Progenitor cell of endocrine pancreas (in vitro differentiated cells): ENCODE measurements at regions not wholly inside any gene's neighbourhood (a gene's known extent, or its start where the extent isn't known, plus 50 kb on each side); places are given as distances from the start of the nearest gene placed in this dataset.

ENCODE experiments used
- DNase-seq: peaks from one replicate; pipeline ENCODE4 v3.0.0; 2021; ENCODE audit warnings: low spot score; ENCODE audit not compliant: unreplicated experiment
- H3K27ac Mint-ChIP-seq: 2 replicates; pipeline ENCODE4 v1.8.0; 2021; ENCODE audit warnings: mild to moderate bottlenecking, moderate library complexity, mixed read lengths
- H3K27me3 Mint-ChIP-seq: 2 replicates; pipeline ENCODE4 v1.8.0; 2021; ENCODE audit warnings: mixed read lengths
- H3K36me3 Mint-ChIP-seq: 2 replicates; pipeline ENCODE4 v1.8.0; 2022; ENCODE audit warnings: mixed read lengths; ENCODE audit not compliant: insufficient read depth
- H3K4me1 Mint-ChIP-seq: 2 replicates; pipeline ENCODE4 v1.8.0; 2021; ENCODE audit warnings: low read depth, mixed read lengths
- H3K4me3 Mint-ChIP-seq: 2 replicates; pipeline ENCODE4 v1.8.0; 2021; ENCODE audit warnings: low read depth, mild to moderate bottlenecking, moderate library complexity, mixed read lengths
- H3K9me3 Mint-ChIP-seq: 2 replicates; pipeline ENCODE4 v1.8.0; 2021; ENCODE audit warnings: low read depth, mixed read lengths
- TF ChIP-seq, protein P1 (sequence below): fragments of 200-600 bp; sonication (generic); IDR thresholded peaks from one replicate; pipeline ENCODE4 v1.5.0; 2021; ENCODE audit warnings: antibody characterized with exemption, mild to moderate bottlenecking; ENCODE audit not compliant: unreplicated experiment

DNA sequence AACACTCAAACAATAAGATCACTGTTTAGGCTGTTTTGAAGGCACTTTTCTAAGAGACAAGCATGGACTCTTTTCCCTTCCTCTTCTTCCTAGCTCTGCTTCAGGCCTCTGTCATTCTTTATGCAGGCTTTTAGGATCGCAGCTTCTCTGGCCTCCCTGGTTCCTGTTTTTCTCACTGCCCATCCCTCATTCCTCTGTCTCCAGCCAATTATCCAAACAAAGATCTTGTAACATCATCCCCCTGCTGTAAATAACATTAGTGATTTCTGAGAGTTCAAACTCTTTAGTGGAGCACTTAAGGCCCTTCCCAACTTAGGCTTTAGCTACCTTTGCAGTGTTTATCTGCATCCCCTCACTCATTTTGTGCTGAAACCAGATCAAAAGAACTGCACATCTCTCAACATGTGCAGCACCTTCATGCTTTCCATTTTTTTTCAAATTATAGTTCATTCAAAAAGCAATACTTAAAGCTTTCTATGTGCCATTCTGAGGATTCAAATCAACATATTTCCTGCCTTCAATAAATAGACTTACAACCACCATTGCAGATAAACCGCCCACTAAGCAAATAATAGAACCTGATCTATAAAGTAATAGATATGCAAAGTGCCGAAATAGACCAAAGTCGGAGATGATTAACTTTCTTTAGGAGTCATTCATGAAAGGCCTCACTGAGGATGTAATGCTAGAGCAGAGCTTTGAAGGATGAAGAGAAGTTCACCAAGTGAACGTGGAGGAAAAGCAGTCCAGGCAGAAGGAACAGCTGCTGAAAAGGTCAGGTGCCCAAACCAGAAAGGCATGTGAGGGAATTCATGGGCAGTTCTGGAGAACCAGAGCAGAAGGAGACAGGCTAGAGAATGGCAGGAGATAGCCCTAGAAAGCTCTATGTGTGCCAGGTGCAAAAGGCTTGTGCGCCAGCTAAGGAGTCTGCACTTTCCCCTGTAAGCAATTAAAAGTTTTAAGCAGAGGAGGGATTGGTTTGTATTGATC lies 95.8 kb upstream of the ZNF366 start:
- DNase-seq, result no peak
- H3K27me3 Mint-ChIP-seq, result peaks cover 16% of the 10 kb centered on the region
- no peak overlapping the region for H3K27ac Mint-ChIP-seq
- TF ChIP-seq, protein P1, sequence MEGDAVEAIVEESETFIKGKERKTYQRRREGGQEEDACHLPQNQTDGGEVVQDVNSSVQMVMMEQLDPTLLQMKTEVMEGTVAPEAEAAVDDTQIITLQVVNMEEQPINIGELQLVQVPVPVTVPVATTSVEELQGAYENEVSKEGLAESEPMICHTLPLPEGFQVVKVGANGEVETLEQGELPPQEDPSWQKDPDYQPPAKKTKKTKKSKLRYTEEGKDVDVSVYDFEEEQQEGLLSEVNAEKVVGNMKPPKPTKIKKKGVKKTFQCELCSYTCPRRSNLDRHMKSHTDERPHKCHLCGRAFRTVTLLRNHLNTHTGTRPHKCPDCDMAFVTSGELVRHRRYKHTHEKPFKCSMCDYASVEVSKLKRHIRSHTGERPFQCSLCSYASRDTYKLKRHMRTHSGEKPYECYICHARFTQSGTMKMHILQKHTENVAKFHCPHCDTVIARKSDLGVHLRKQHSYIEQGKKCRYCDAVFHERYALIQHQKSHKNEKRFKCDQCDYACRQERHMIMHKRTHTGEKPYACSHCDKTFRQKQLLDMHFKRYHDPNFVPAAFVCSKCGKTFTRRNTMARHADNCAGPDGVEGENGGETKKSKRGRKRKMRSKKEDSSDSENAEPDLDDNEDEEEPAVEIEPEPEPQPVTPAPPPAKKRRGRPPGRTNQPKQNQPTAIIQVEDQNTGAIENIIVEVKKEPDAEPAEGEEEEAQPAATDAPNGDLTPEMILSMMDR, result no peak
- H3K9me3 Mint-ChIP-seq, result peaks cover 9% of the 10 kb centered on the region
- H3K4me1 Mint-ChIP-seq, result peaks cover 9% of the 10 kb centered on the region
- no peak overlapping the region for H3K4me3 Mint-ChIP-seq
- peaks cover 2% of the 10 kb centered on the region for H3K36me3 Mint-ChIP-seq

DNA sequence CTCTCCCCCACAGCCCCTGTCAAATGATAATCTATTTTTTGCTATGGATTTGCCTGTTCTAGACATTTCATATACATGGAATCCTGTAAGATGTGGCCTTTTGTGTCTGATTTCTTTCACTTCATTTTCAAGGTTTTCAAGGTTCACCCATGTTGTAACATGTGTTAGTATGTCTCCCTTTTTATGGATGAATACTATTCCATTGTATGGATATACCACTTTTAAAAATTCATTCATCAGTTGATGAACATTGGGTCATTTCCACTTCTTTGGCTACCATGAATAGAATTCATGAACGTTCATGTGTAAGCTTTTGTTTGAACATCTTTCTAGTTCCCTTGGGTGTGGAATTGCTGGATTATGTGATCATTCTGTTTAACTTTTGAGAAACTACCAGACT lies 94.7 kb upstream of the ZNF366 start:
- peaks cover 13% of the 10 kb centered on the region for H3K27me3 Mint-ChIP-seq
- peaks cover 10% of the 10 kb centered on the region for H3K9me3 Mint-ChIP-seq

DNA sequence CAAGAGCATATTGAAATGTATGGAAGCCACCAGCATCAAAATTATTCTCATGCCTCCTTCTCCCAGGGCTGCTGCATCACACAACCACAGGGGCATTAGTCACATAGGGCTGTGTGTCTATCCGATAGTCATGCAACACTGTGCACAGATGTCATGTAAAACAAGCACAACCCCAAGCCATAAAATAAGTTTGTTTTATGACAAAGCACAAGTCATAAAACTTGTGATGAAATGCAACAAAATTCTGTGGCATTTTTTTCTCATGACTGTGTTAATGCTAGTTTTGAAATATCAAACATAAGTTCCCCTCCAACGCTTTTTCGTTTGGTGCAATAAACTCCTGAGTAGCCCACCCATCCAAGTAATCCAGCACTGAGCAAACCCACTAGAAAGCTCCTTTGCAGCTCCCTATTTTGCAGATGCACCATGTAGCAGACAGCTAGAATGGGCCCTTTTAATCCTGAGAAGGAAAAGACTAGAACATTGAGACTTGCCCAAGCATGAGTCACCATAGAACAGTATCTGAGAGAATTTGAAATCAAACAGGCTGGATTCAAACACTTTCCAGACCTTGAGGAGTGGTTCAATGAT lies 93.3 kb upstream of the ZNF366 start:
- peaks cover 10% of the 10 kb centered on the region for H3K9me3 Mint-ChIP-seq
- H3K27ac Mint-ChIP-seq, result no peak overlapping the region
- TF ChIP-seq, protein P1, result no peak
- H3K27me3 Mint-ChIP-seq, result peaks cover 13% of the 10 kb centered on the region
- H3K4me3 Mint-ChIP-seq, result no peak overlapping the region
- H3K4me1 Mint-ChIP-seq, result peaks cover 21% of the 10 kb centered on the region
- DNase-seq, result no peak
- H3K36me3 Mint-ChIP-seq, result peaks cover 2% of the 10 kb centered on the region

More for the DNA sequence above, 94.7 kb upstream of the ZNF366 start:
- DNase-seq, result no peak
- peaks cover 18% of the 10 kb centered on the region for H3K4me1 Mint-ChIP-seq
- TF ChIP-seq, protein P1, result no peak
- H3K36me3 Mint-ChIP-seq, result peaks cover 2% of the 10 kb centered on the region
- H3K4me3 Mint-ChIP-seq, result no peak overlapping the region
- H3K27ac Mint-ChIP-seq, result no peak overlapping the region

DNA sequence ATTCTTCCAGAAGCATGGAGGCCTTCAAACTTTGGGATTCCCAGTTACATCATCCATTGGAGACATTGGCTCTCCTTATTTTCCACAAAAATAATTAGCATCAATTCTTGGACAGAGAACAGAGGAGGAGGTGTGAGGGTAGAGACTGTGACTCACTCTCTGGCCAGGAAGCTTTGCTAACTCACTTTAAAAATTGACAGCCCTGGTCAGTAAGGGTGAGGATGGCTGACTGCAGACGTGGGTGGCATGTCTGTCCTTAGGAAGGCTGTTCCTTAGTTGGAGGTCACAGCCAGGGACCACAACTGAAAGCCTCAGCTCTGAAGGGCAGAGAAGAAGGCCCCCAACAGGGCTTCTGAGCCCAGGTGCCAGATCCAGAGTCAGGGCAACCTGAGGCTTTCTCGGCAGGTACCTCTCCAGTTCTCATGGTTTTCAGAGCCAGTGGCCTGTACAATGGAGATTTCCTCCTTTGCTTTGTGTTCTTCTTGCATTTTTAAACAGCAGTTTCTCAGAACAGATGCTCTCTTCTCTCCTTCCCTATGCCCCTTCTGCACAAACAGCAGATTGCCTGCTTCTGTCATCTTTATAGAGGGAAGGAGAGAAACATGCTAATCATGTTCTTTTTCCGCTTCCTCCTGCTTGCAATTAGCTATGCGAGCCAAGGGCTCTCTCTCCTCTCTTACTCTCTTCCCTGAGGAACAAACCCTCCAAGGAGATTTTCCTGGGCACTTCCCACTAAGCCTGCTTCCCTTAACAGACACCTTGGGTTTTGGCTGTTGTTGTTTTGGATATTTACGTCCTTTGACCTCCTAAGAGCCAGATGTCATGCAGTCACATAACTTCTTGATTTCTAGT lies 92.5 kb upstream of the ZNF366 start:
- TF ChIP-seq, protein P1, result no peak
- DNase-seq, result no peak
- Mint-ChIP-seq H3K27ac (no peak overlapping the region), H3K9me3 (peaks cover 10% of the 10 kb centered on the region), H3K27me3 (peaks cover 20% of the 10 kb centered on the region), H3K4me1 (peaks cover 21% of the 10 kb centered on the region), H3K36me3 (peaks cover 2% of the 10 kb centered on the region), H3K4me3 (no peak overlapping the region)

DNA sequence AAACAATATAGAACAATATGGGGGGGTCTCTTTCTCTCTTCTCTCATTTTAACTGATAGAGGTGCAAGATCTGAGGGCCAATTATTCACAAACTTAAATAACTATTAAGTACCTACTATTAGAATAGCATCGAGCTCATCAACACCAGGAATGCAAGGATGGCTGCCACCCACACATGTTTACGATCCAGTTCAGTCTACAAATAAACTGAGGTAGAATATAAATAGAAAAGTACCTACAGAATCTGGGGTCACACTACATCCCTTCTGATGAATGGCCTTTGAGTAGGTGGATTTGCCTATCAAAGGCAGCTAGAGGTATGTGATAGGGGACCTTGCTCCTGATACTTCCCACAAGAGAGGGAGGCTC lies 91.8 kb upstream of the ZNF366 start:
- H3K36me3 Mint-ChIP-seq, result peaks cover 2% of the 10 kb centered on the region
- DNase-seq, result no peak
- peaks cover 10% of the 10 kb centered on the region for H3K9me3 Mint-ChIP-seq
- H3K27ac Mint-ChIP-seq, result peak overlapping the region; percentile 23
- TF ChIP-seq, protein P1, result no peak
- H3K4me1 Mint-ChIP-seq, result peaks cover 21% of the 10 kb centered on the region
- no peak overlapping the region for H3K4me3 Mint-ChIP-seq
- peaks cover 24% of the 10 kb centered on the region for H3K27me3 Mint-ChIP-seq
